ENCODE measurements at regions not wholly inside any gene's neighbourhood (a gene's known extent, or its start where the extent isn't known, plus 50 kb on each side); places are given as distances from the start of the nearest gene placed in this dataset.

DNA sequence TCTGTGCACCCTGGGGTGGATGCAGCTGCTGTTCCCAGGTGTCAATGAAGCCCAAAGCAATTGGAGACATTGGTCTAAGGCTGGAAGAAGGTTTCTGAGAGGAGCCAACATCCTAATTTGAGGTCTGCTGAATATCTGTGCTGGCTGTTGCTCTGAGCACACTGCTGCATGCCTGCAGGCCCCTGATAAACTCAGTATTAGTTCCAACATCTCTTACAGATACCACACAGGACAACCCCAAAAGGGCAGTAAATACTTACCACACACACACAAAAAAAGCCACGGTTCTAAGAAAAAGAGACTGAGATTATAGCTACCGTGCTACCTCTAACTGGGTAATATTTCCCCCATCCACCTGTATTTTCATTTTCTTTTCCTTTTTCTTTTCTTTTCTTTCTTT lies 164.3 kb upstream of the SOX4 start:
- DNase-seq = no peak

DNA sequence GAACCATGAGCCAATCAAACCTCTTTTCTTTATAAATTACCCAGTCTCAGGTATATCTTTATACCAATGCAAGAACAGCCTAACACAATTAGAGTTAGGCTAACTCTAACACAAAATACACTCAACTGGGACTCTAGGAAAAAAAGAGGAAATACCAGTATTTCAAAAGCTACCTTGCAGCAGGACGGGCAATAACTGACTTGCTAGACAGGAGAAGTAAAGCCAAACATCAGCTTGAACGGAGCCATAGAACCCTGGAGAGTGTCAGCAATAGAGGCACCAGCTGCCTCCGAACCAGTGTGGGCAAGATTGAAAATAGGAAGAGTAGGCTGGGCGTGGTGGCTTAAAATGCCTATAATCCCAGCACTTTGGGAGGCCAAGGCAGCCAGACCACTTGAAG lies 162.0 kb upstream of the SOX4 start:
- DNase-seq = no peak

DNA sequence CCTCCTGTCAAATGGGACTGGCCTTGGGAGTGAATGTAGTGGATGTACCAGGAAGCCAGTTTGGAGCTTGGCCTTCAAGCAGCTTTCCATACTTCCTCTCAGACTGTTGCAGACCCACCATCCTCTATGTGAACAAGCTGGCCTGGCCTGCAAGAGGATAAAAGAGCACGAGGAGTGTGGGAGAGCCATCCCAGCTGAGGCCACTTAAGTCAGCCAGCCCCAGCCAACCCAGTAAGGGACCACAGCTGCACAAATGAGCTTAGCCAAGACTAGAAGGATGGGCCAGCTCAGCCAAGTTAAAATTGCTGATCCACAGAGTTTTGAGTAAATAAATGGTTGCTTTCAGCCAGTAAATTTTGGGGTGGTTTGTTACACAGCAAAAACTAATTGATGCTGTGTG lies 156.9 kb upstream of the SOX4 start:
- DNase-seq = no peak

DNA sequence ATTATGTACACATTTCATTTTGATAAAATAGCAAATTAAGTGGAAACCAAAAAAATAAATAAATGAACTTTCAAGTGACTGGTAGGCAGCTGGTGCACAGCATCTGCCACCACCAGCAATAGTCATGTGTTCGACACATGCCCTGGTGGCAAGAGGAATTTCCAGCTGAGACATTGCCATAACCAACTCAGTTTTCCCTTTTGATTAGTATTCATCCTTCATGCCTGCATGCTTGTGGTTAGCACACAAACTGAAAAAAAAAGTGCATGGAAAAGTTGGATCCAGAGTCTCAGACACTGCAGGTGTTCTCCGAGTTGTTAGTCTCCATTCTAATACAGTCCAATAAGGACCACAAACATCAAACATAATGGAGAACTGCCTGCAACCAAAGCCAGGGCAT lies 156.0 kb upstream of the SOX4 start:
- DNase-seq = no peak

DNA sequence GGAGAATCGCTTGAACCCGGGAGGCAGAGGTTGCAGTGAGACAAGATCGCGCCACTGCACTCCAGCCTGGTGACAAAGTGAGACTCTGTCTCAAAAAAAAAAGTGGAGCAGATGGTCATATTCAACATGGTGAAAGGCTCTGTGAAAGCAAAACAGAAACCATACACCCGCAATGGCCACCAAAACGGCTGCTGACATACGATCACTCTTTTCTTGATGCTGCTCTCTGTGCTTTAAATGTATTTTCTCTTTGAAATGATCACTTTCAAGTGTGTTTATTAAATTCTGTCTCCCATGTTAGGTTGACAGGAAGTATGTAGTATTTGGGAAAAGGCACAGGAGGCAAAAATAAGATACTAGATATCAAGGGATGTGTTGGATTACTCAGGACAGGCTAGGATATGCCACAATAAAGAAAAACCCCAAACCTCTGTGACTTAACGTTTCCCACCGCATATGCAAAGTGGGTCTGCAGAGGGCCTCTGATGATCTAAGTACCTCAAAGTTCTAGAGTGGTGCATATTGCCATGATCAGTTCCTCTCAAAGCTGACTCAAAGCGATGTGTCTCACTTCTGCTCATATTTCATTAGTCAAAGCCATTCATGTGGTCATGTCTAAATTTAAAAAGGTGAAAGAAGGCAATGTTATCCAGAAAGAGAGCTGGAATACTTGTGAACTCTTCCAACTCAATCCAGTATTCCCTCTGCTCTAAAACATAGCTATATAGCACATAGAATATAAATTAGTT lies 155.1 kb upstream of the SOX4 start:
- no peak for DNase-seq

DNA sequence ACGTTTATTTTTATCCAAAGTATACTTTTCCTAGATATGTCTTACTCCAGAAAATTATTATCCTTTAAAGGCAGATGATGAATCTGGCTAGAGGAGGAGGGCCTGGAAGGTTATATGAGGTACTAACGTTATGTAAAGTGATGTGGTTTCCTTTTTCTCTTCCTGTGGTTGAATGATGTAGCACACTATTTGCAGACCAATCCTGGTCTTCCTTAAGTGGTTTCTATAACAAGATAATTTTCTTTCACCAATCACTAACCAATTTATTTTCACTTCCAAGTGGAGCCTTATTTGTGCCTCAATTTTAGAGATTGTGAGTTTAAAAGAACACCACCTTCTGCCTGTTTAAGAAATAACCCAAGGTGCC lies 154.6 kb upstream of the SOX4 start:
- no peak for DNase-seq

DNA sequence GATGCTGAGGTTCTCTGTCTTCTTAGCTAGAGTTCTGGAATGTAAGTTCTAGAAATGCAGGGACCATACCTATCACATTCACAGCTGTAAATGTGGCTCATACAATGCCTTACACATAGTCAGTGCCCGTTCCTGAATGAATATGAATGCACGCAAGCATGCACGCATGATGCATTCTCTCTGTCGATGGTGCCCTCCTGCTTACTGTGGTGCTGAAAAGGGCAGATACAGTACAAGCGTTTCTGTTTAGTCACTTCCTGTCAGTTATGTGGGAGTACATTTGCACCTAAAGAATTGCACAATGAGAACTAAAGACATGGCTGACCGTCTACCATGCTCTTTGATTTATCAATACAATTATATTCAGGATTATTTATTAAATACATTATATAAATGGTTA lies 152.2 kb upstream of the SOX4 start:
- no peak for DNase-seq

DNA sequence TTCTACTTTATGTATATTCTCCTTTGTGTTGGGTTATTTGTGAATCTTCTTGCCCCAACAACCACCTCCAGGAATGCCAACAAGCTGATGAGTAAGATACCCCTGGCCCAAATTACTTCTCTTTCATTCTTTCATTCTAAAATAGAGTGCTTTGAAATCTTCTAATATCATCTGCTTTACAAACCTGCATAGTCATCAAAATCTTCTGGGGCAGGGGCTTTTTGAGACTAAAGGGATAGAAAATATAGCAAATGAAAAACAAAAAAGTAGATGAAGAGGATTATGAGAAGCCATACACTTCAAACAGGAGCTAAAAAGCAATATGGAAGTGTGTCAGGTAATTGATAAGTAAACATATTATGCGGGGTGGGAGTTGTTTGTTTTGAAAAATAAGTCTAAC lies 150.7 kb upstream of the SOX4 start:
- no peak for DNase-seq

DNA sequence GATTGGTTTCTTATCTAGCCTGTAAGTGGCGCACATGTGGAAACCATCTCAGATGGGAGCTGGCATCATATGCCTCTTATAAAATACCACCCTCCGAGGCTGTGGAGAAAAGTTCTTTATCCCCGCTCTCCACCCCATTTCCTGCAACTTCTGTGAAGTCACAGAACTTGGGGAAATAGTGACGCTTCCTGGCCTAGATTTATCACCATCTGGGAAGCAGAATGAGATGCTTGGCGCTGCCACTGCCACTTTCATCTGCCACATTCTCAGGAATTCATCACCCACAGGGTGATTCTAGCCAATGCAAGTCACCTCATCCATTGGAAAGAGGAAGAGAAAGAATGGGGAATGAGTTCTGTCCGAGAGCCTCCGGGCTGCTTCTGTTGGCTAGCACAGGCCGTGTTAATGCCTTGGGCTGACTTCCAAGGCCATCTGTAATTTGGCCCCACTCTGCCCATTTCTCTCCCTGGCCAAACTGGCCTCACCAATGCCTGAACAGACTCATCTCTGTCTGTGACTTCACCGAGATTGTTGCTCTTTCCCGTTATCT lies 148.8 kb upstream of the SOX4 start:
- peak in 2 of 14 donors; percentile 18 to 73 for DNase-seq

DNA sequence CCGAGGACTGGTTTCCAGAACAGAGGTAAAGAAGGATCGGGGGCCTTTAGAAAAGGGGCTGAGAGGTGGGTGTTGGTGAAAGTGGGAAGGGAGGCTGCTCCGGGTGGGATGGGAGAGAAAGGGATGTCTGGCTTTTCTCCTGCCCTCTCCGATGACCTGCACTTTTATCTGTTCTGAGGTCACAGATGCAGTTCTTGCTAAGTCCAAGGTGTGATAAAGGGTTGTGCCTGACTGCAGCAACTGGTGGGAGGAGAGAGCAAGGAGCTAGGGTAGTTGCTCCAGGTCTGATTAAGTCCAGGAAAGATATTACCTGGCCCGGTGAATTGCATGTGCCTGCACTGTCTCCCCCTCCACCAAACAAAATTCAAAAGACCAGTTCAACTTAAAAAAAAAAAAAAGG lies 145.6 kb upstream of the SOX4 start:
- no peak for DNase-seq

DNA sequence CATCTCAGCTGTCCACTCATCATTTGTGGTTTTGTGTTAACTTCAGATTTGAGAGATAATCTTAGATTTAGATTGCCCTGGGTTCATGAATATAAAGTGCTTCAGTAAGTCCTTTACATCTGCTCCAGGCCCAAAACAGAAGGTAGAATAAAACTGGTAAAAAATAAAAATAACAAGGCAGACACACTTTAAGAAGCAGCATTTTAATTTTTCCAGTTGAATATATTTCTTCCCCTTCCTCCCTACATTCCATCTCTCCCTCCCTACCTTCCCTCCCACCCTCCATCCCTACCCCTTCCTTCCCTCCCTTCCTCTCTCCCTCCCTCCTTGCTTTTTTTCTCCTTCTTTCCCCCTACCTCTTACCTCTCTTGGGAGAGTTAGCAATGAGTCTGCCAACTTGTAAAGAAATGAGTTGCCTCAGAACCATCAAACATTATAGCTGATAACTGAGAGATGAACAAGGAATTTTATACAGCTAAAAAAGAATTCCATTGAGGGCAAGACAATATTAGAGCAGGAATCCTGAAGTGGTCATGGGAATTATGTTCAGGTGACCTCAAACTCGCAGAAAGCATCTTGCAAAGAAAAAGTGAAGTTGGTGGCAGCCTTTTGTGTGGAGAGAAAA lies 145.0 kb upstream of the SOX4 start:
- DNase-seq = no peak

DNA sequence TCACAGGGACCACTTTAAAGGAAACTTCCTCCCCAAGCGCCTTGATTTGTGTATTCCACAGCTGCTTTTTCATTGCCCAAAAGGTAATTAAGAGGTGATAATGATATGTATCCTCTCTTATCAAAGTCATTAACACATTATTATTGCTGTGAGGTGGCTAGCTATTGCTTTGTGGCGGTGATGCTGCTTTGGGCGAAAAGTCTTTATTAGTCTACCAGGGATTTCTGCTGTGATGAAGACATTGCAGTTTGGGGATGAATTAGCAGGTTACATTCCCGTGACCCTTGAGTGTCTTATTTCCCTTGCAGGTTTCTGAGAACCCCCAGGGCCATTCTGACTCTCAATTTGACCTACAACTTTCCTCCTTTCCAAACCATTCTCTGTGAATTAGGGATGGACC lies 143.4 kb upstream of the SOX4 start:
- DNase-seq = no peak

DNA sequence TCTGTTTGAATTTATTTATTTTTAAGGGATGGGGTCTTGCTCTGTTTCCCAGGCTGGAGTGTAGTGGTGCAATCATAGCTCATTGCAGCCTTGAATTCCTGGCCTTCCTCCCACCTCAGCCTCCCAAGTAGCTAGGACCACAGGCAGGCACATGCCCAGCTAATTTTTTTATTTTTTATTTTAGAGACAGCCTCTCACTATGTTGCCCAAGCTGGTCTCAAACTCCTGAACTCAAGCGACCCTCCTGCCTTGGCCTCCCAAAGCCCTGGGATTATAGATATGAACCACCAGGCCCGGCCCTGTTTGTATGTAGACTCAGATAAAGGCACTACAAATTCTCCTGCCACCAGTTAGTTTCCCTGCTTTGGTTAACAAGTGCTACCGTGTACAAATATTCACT lies 142.9 kb upstream of the SOX4 start:
- DNase-seq = no peak

DNA sequence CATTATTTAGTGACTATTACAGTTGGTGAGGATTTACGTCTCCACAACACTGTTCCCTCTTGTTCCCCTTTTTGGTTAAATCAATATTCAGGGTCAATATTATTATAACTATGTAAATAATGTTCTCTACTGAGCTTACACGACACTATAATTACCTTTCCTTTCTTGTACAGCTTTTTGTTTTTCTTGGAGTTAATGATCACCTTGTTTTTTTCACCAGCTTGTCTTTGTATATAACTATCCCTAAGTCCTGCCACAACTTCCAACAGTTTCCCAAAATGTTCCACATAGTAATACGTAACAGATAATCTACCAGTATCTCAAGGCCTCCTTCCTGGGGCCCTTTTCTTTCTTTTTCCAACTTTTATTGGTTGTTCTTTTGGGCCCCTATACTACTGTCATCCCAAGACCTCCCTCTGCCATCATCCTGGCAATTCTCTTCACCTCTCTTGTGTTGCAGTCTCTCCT lies 142.0 kb upstream of the SOX4 start:
- DNase-seq = no peak

DNA sequence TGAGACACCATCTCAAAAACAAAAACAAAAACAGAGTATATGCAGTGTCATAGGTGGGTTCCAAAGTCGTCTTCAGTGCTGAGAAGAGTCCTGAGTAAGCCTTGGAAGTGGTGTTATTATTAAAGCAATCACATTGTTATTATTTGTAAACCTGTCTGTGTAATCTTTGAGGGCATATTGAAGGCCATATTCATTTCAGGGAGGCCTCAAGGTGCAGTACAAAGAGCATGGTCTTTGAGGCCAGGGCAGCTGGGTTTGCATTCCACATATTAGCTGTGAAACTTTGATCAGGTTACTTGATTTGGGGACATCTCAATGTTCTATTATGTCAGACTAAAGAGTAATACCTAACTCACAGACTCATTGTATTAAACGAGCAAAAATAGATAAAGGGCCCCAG lies 139.3 kb upstream of the SOX4 start:
- DNase-seq = no peak

DNA sequence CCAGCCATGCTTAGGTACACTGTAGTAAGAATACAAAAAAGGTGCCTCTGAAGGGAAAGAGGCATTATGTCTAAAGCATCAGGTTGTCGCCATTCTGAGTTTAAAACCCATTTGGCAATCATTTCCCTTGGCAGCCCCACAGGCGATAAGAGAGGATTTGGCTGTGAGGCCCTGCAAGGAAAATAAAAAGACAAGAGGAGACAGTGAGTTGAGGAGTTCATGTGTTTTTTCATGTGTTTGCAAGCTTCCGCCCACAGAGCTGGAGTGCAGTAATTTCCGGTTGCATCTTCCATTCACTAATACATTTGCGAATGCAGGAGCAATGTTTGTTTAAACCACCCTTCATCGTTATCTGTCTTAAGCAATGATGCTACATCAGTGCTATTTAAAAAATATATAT lies 138.5 kb upstream of the SOX4 start:
- peak in 1 of 14 donors; percentile 38 for DNase-seq

DNA sequence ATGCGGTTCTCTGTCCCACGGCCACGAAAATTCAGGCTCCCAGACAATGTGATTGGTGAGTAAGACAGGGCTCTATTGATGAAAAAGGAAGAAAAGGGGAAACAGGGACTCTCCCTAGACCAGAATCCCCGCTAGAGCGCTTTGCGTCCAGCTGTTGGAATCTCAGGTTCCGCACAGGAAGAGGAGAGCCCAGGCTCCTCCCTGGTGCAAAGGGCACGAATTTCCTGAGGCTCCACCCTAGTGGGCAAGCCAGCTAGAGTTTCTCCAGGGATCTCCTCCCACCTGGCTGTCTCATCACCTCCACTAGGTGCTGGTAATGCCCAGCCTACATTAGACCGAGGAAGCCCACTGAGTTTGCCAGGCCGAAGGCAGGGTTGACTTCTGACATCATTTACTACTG lies 135.9 kb upstream of the SOX4 start:
- DNase-seq = no peak

DNA sequence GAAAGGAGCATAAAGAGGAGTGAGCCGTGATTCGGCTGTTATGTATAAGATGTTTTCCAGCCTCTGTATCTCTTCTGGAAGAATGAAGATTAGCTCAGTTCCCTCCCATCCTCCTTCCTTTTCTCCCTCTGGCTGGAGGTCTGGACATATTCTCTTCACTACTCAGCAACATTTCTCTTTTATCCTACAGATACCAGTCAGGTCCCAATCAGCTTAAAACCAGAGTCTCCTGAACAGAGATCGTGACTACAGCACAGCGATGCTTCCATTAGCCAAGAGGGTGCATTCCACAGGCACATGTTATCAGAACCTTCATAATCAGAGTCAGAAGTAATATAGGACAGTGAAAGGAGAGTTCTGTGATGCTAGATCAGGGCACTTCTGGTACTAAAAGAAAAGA lies 133.9 kb upstream of the SOX4 start:
- no peak for DNase-seq

DNA sequence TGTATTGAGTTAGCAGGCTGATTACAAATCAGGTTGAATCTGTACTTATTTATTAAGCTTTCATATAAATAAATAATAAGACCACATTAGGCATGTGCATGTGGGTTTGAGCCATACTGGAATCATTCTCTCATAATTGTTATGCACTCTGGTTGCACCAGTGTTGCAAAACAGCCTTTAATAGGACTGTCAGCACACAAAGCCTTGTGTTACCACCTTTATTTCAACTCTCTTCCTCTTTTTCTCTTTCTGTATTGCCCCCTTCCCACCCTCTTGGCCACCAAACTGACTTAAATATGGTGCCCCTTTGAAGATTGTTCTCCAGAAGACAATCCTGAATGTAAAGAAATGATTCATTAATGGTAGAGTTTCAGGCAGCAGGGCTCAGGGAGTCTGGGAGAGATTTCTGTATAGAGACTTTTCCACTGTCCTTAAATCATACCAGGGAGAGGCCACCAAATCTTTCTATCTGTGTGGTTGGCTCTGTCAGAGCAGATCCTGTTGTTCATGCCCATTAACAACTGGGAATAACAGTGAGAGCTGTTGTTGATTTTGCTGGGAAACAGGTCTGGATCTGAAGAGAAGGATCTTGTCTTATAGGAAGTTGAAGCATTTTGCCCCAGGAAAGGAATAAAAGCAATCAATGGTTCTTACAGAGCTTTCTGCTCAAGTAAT lies 131.6 kb upstream of the SOX4 start:
- no peak for DNase-seq

DNA sequence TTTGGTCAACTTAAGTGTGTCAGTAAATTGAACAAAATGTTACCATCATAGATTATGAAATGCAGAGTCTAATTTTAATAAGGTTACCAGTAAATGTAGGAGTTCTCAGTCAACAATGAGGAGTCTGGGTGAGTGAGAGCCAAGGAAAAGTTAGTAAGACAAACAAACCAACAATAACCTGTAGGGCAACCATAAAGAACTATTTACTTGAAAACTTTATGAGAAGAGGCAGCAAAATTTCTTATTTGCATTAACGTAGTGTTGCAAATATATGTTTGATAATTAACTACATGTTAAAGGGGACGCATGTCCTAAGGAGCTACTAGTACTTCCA lies 131.1 kb upstream of the SOX4 start:
- DNase-seq = no peak

DNA sequence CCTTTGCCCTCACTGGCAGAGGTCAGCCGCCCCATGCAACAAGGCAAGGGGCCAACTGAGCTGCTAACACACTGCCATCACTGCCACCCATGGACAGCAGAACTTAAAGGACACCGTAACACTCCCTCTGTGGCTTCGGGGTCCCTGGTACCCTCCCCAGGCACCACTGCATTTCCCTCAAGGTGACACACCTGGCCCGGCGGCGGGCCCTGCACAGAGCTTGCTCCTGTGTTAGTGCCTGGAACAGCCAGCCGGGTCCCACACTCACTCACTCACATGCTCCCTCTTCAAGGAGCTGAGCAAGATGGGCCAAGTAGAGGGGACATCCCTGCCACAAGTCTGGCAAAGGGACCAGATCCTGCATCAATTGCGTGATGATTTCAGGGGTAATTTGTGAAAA lies 126.5 kb upstream of the SOX4 start:
- DNase-seq = no peak

DNA sequence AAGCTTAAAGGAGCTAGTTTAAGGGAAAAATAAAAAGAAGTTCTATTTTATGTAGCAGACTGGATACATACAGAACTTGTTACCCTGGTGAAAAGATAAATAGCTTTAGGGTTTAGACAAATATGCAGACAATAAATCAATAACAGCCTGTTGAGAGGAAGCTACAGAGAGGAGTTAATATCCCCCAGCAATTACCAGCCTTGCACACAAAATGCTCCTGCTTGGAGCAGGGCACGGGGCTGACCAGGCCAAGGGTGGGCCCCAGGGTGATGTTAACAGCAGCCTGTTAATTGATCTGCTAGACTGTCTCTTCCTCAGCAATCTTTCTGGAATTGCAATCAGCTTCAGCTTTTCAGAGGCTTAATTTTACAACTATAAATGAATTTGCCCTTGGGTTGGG lies 125.1 kb upstream of the SOX4 start:
- no peak for DNase-seq

DNA sequence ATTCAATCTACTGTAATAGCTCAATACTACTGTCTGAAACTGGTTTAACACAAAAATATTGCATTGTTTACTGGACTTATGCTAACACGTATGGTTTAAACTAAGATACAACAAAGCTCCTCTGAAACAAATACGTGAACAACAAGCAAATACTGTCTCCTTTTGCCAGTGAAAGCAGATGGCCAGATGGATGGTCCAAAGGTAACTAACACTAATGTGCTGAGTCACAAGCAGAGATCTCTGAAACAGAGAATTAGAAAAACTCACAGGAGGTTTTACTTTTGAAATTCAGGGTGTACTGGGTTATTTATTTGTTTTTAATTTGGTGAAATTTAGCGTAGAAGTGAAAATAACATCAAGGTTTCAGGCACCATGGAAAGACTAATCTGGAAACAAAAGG lies 124.3 kb upstream of the SOX4 start:
- no peak for DNase-seq

DNA sequence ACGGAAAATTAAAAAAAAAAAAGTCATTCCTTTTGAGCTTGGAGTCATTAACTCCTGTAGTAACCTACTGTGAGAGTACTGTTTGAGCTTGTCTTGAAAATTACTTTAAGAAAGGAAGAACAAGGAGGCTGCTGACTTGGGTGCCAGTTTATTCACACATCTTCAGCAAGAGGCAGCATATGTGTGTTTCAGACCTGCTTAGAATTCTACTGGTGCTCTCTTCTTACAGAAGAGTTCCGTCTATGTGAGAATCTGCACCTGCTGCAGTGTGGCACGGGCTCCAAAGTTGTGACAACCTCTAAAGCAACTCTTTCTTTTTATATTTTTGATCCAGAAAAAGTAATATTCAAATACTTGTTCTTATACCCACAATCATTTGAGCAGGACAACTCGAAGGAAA lies 117.4 kb upstream of the SOX4 start:
- DNase-seq = no peak
